Endothelial cell of umbilical vein (primary cell): ENCODE measurements at regions not wholly inside any gene's neighbourhood (a gene's known extent, or its start where the extent isn't known, plus 50 kb on each side); places are given as distances from the start of the nearest gene placed in this dataset.

Experiments used
- BruUV-seq: library from RNA; stranded (reverse); fragments of 400-500 nt; replicated peaks from 2 replicates; lab custom pipeline; 2021; lab: Mats Ljungman, UMichigan
- CTCF ChIA-PET: fragments of 300-600, 350-600 bp; sonication (Branson Sonifier 250); formaldehyde crosslinking; loops from one replicate; lab custom pipeline; 2021; ENCODE audit warnings: antibody characterized with exemption, inconsistent platforms; lab: Charles Lee
- POLR2A ChIA-PET: fragments of 300-600, 350-600 bp; sonication (Branson Sonifier 250); formaldehyde crosslinking; loops from one replicate; lab custom pipeline; 2021; ENCODE audit warnings: antibody characterized with exemption, inconsistent platforms; lab: Charles Lee
- DNase-seq: peaks from one replicate; pipeline ENCODE4 v3.0.0-alpha.2; 2011; ENCODE audit warnings: low read depth, low spot score
- FAIRE-seq: peaks from 2 replicates; lab custom pipeline; 2011; peaks lifted over from hg19 to GRCh38; lab: Jason Lieb, UNC
- H2AFZ ChIP-seq: 2 replicates; pipeline ENCODE4 v1.6.0; 2012; ENCODE audit warnings: low read depth, low read length, control low read depth, inconsistent platforms
- H3K27ac ChIP-seq: 2 replicates; pipeline ENCODE4 v1.5.1; 2011; ENCODE audit warnings: low read depth, mild to moderate bottlenecking, control low read depth, low read length, moderate library complexity; ENCODE audit not compliant: insufficient read depth
- H3K27me3 ChIP-seq, 2 experiments: 2 replicates each; pipeline versions ENCODE4 v1.6.0 to v1.6.1; 2011; ENCODE audit warnings: low read length in 2 of 2, mixed read lengths in 1 of 2; ENCODE audit not compliant: control insufficient read depth in 2 of 2, insufficient read depth in 2 of 2
- H3K36me3 ChIP-seq, 2 experiments: 2 replicates in 1 of 2; 3 replicates in 1 of 2; pipeline ENCODE4 v1.5.1; 2011; ENCODE audit warnings: low read length in 2 of 2, mild to moderate bottlenecking in 1 of 2, moderate library complexity in 1 of 2; ENCODE audit not compliant: control insufficient read depth in 2 of 2, insufficient read depth in 2 of 2; ENCODE audit errors: extremely low read depth in 1 of 2
- H3K4me1 ChIP-seq: 3 replicates; pipeline ENCODE4 v1.5.1; 2011; ENCODE audit warnings: mild to moderate bottlenecking, low read length; ENCODE audit not compliant: control insufficient read depth, insufficient read depth; ENCODE audit errors: extremely low read depth
- H3K4me2 ChIP-seq: 2 replicates; pipeline ENCODE4 v1.6.1; 2011; ENCODE audit warnings: low read length, control low read depth, mixed read lengths; ENCODE audit not compliant: insufficient read depth
- H3K4me3 ChIP-seq, 3 experiments: fragments of 200-600 bp in 1 of 3; sonication (generic), shearing (Covaris generic) in 1 of 3; replicated peaks in 1 of 3; 2 replicates each; pipeline ENCODE4 v1.5.1; 2011 to 2016; ENCODE audit warnings: control low read depth in 3 of 3, low read length in 3 of 3, mild to moderate bottlenecking in 2 of 3, inconsistent platforms in 1 of 3, low read depth in 1 of 3, moderate library complexity in 1 of 3; ENCODE audit not compliant: insufficient read depth in 1 of 3
- H3K79me2 ChIP-seq: 2 replicates; pipeline ENCODE4 v1.6.0; 2012; ENCODE audit warnings: low read length, inconsistent platforms; ENCODE audit not compliant: control insufficient read depth, insufficient read depth
- H3K9ac ChIP-seq: replicated peaks from 2 replicates; pipeline ENCODE3; 2011; ENCODE audit warnings: low read length, control low read depth; ENCODE audit not compliant: insufficient read depth; ENCODE audit errors: extremely low read depth
- H3K9me1 ChIP-seq: replicated peaks from 3 replicates; pipeline ENCODE4 v1.6.0; 2011; ENCODE audit warnings: mild to moderate bottlenecking, low read length; ENCODE audit not compliant: control insufficient read depth, insufficient read depth; ENCODE audit errors: extremely low read depth
- H3K9me3 ChIP-seq: replicated peaks from 2 replicates; pipeline ENCODE4 v1.5.1; 2012; ENCODE audit warnings: low read length, inconsistent platforms; ENCODE audit not compliant: control insufficient read depth, insufficient read depth
- H4K20me1 ChIP-seq: replicated peaks from 2 replicates; pipeline ENCODE3; 2011; ENCODE audit warnings: mild to moderate bottlenecking, low read length; ENCODE audit not compliant: control insufficient read depth, insufficient read depth; ENCODE audit errors: extremely low read depth
- CTCF ChIP-seq, 2 donors: IDR thresholded peaks; 1 replicate in 1 of 2; 2 replicates in 1 of 2; pipeline ENCODE4 v1.5.1; 2011; ENCODE audit warnings: low read length in 2 of 2, mild to moderate bottlenecking in 2 of 2, moderate library complexity in 2 of 2, control low read depth in 1 of 2, inconsistent platforms in 1 of 2, low read depth in 1 of 2; ENCODE audit not compliant: insufficient read depth in 1 of 2; ENCODE audit errors: extremely low read depth in 1 of 2
- EZH2 ChIP-seq: IDR thresholded peaks from 2 replicates; pipeline ENCODE4 v1.6.1; 2012; ENCODE audit warnings: borderline replicate concordance, low read depth, mild to moderate bottlenecking, moderate library complexity, low read length, inconsistent platforms; ENCODE audit not compliant: severe bottlenecking
- FOS ChIP-seq: IDR thresholded peaks from 2 replicates; pipeline ENCODE4 v1.6.1; 2011; ENCODE audit warnings: mild to moderate bottlenecking, low read length, moderate library complexity, borderline replicate concordance; ENCODE audit not compliant: insufficient read depth
- GATA2 ChIP-seq: IDR thresholded peaks from 2 replicates; pipeline ENCODE4 v1.7.0; 2011; ENCODE audit warnings: low read depth, mild to moderate bottlenecking, moderate library complexity, mixed read lengths, low read length; ENCODE audit not compliant: insufficient read length, insufficient read depth
- JUN ChIP-seq: IDR thresholded peaks from 2 replicates; pipeline ENCODE4 v1.6.1; 2011; ENCODE audit warnings: borderline replicate concordance, low read depth; ENCODE audit not compliant: insufficient read length, insufficient read depth
- MAX ChIP-seq: IDR thresholded peaks from 2 replicates; pipeline ENCODE4 v1.6.1; 2011; ENCODE audit not compliant: insufficient read depth, insufficient read length
- MYC ChIP-seq: IDR thresholded peaks from one replicate; pipeline ENCODE4 v1.6.1; 2011; ENCODE audit warnings: mild to moderate bottlenecking, low read depth, low read length
- POLR2A ChIP-seq: IDR thresholded peaks from 2 replicates; pipeline ENCODE4 v1.6.1; 2012; ENCODE audit warnings: low read depth, mild to moderate bottlenecking, control low read depth, low read length
- POLR2AphosphoS5 ChIP-seq: IDR thresholded peaks from 2 replicates; pipeline ENCODE4 v1.6.1; 2012; ENCODE audit warnings: low read depth, mild to moderate bottlenecking, control low read depth, low read length, moderate library complexity; ENCODE audit not compliant: insufficient read depth
- dilution Hi-C: fragments of 300-500 bp; cut with MboI; formaldehyde crosslinking; loops from one replicate; pipeline ENCODE4 v1.15.0; 2019; ENCODE audit warnings: low sequenced_read_pairs; ENCODE audit not compliant: extremely low pct_ligation_motif_present
- intact Hi-C: fragments of 100-400 bp; cut with micrococcal nuclease; formaldehyde crosslinking; loops from one replicate; pipeline ENCODE4 v1.10.0; 2022

GRCh38 chr12:64938179-64938578 is 113.7 kb downstream of the TBC1D30 start:
- intact Hi-C loops: no loop called here
- DNase-seq (no peak), FAIRE-seq (no peak)

GRCh38 chr12:64943686-64944085 is 119.2 kb downstream of the TBC1D30 start:
- intact Hi-C loops (no loop called here), dilution Hi-C loops (no loop called here)
- Histone ChIP-seq H3K36me3 (no peaks in the 10 kb centered on the region), H3K4me3 (no peak overlapping the region), H3K9ac (no peak overlapping the region), H3K4me1 (no peaks in the 10 kb centered on the region), H3K79me2 (no peaks in the 10 kb centered on the region), H3K27ac (no peak overlapping the region), H3K9me3 (no peaks in the 10 kb centered on the region), H2AFZ (no peak overlapping the region), H3K4me2 (no peak overlapping the region), H3K27me3 (no peaks in the 10 kb centered on the region), H3K9me1 (no peaks in the 10 kb centered on the region), H4K20me1 (no peaks in the 10 kb centered on the region)
- TF ChIP-seq POLR2A: no peak
- no peak for TF ChIP-seq JUN
- no peak for TF ChIP-seq GATA2
- no peak for TF ChIP-seq MAX
- no peak for TF ChIP-seq CTCF (IDR thresholded peaks at IDR 0.05; ENCODE audit: extremely low read depth in 1 of 2, insufficient read depth in 1 of 2, low read depth in 1 of 2, low read length in 2 of 2)
- TF ChIP-seq MYC: no peak
- no peak for TF ChIP-seq POLR2AphosphoS5
- TF ChIP-seq FOS: no peak
- TF ChIP-seq EZH2: no peak
- BruUV-seq: no TSS peak
- DNase-seq: no peak
- ChIA-PET CTCF (no interaction called here), POLR2A (no interaction called here)
- FAIRE-seq: no peak

More at GRCh38 chr12:64938179-64938578, 113.7 kb downstream of the TBC1D30 start:
- dilution Hi-C loops: no loop called here
- no peak overlapping the region for H2AFZ ChIP-seq
- no peaks in the 10 kb centered on the region for H4K20me1 ChIP-seq
- no peaks in the 10 kb centered on the region for H3K9me1 ChIP-seq
- no peaks in the 10 kb centered on the region for H3K4me1 ChIP-seq
- H3K27me3 ChIP-seq: peaks cover 0 to 11% of the 10 kb centered on the region in 2 experiments
- H3K79me2 ChIP-seq: no peaks in the 10 kb centered on the region
- no peak overlapping the region for H3K4me2 ChIP-seq
- H3K4me3 ChIP-seq: no peak overlapping the region
- TF ChIP-seq MAX: no peak
- TF ChIP-seq GATA2: no peak
- ChIA-PET CTCF (no interaction called here), POLR2A (no interaction called here)
- H3K27ac ChIP-seq: no peak overlapping the region
- no peaks in the 10 kb centered on the region for H3K9me3 ChIP-seq
- no peak overlapping the region for H3K9ac ChIP-seq
- no peaks in the 10 kb centered on the region for H3K36me3 ChIP-seq
- no TSS peak for BruUV-seq
